NCI-H187 treated with DMSO at 0.1 percent for 48 hours (cell line): ENCODE measurements at regions not wholly inside any gene's neighbourhood (a gene's known extent, or its start where the extent isn't known, plus 50 kb on each side); places are given as distances from the start of the nearest gene placed in this dataset.
"Not testable (repeated sequence)": the region's sequence is repeated elsewhere in the genome, so short reads cannot be mapped to it uniquely, and the experiment has no call there.

Experiments
- DNase-seq: peaks from one replicate; lab custom pipeline; 2025; lab: John Stamatoyannopoulos, UW

GRCh38 chr11:37511425-37511933 is 913.4 kb upstream of the RAG2 start:
- DNase-seq = no peak

DNA sequence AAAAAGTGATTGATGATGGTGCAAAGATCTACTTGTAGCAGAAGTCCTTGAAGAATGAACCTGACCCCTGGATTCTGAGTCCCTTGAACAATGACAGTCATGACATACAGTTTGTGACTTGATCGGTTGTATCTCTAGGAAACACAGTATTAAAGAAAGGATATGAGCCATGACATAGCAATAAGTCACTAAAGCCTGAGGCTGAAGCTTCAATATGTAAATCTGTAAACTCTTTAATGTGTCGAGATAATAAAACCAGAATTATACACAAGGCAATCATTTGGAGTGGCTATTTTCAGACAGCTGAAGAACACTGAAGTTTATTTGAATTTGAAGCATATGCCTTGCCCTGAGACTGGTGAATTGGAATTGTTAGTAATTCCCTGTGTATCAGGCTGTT is 911.5 kb upstream of the RAG2 start:
- DNase-seq = no peak

DNA sequence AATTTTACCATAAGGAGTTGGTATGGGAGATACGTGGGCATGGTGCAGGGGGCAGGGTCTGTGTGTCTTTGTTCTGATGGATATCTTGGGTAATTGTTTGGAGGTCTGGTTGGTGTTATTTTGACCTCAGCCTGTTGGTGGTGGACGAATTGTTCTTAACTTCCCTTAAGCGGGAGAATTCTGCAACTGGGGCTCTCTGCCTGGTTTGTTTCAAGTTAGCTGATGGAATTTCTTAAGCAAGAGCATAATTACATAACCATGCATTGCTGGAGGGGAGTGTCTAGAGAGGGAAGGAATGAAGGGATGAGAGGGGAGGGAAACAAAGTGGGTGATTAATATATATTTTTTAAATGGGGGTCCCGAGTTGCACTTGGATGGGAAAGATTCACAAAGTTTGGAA is 908.5 kb upstream of the RAG2 start:
- no peak for DNase-seq

DNA sequence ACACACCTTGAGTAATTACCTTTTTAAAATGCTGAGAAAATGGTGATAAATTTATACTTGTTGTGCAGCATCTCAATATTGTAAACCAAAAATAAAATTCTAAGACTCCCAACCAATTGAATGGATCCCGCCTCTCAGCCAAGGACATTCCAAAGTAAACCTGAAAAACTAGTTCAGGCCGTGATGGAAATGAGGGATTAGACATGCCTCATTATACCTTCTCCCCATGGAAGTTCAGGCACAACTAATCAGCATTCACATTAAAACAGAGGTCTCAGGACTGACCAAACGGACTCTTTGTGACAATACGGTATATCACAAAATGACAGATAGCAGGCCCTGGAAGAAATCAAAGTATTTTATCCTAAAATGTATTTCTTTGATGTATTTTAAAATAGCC is 907.4 kb upstream of the RAG2 start:
- no peak for DNase-seq

DNA sequence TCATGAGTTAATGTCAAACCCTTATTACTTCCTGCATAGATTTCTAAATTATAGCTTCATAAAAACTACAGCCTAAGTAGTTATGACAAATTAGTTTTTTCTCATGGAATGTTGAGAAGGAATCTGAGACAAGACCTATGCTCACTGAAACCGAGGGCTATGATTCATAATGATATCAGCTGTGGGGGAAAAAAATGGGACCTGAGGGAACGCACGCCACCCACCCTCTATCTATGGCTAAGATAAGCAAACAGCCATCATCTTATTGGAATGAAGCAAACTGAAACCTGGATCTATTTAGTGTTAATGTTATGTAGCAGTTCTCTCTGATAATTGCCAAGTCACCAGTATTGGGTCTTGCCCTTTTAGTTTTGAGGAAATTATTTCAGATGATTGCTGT is 906.9 kb upstream of the RAG2 start:
- no peak for DNase-seq

DNA sequence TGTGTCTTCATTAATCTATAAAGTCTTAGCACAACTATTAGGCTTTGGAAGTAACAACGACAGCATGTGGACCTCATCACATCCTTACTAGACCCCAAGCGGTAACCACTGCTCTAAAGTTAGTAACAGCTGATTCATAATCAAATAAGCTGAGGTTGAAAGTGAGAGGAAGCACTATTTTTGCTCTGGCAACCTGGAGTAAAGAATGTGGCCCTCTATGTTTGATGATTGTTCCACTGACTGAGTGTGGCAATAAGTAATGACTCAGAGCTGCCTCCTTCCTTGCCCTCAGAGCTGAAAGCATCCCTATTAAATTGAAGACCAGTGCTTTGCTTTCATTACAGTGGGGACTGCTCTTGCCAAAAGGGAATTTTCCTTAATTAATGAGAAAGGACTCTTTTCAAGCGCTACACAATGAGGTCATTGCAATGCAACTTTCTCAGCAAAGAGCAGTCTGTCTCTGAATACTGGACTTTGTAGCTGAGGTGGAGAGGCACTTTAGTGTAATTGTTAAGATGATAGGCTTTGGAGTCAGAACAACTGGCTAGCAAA is 906.1 kb upstream of the RAG2 start:
- no peak for DNase-seq

DNA sequence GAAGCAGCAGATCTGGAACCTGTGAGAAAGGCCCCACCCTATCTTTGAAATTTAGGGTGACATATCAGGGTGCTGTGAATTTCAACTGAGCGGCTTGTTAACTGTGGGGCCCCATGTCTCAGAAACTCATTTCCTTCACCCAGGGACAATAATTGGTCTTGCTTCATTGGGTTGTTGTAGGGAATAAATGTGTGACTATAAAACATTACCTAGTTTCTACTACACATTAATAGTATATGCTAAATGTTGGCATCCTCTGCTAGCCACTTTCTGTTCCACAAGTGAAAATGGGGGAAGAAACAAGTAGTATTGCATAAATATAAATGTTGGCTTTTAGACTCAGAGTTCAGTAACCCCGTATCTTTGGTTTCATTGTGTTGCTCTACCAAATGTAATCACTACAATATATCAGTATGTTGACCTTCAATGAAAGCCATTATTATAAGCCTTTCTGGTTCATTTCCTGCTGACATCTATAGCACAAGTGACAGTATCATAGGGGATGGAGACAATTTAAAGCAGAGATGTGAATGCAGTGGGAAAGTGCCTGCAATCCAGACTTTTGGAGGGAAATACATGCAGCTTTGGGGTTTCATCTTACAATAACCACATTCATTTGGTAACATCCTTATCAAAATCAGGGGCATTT is 905.5 kb upstream of the RAG2 start:
- DNase-seq = no peak

DNA sequence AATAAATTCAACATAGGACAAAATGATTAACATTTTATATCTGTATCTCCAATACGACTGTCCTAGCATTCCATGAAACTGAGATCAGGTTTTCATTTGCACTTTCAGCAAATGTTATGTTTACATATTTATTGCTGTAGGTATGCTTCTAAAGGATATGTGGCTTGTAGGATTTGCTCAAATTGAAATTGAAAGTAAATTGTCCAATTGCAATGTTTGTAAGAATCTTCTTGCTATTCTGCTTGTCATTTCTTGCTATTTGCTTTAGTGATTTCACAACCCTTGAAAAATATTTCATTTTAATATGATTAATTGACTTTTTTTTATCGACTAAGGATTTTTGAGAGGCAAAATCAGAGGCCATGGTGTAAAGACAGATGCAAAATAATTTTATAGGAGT is 904.2 kb upstream of the RAG2 start:
- DNase-seq = no peak

GRCh38 chr11:37500425-37500824 is 902.4 kb upstream of the RAG2 start:
- no peak for DNase-seq

- no peak for DNase-seq
Measured at GRCh38 chr11:37497326-37497725, 899.3 kb upstream of the RAG2 start.

GRCh38 chr11:37496201-37496600 is 898.2 kb upstream of the RAG2 start:
- no peak for DNase-seq

GRCh38 chr11:37484298-37484697 is 886.3 kb upstream of the RAG2 start:
- DNase-seq = no peak

- DNase-seq = no peak
Measured at GRCh38 chr11:37483761-37484160, 885.7 kb upstream of the RAG2 start.

DNA sequence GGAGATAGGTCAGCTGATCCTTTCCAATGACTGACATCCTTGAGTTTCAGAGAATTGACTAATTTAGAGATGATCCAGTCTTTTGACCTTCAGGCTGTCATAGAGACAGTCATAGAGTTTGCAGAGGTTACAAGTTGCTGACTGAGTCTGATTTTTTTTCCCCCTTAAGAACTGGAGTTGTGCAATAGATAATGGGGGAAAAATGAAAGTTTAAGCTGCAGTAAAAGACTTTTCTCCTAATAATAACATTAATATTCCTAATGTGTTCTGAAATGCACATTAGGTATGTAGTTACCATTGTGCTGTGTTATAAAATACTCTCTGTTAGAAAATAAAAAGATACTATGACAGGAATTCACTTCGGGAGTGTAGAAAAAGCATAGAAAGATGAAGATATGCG is 876.9 kb upstream of the RAG2 start:
- no peak for DNase-seq

- DNase-seq = no peak
Measured at GRCh38 chr11:37468344-37468743, 870.3 kb upstream of the RAG2 start.

DNA sequence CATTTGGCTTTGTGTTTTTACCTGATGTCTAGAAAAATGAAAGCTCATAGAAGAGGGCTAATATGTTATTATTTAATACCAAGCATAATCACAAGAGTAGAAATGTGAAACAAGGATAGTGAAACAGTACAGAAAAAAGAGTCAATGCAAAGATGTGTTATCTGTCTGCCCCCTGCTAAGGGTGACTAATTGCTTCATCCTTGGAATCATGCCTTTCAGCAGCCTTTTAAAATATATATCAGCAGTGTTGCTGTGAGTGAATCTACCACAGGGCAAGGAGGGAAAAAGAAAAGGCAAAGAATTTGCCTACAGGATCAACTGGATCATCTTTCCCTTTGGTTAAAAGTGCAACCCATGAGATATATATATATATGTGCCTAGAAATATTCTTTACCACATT is 867.2 kb upstream of the RAG2 start:
- DNase-seq = no peak

- no peak for DNase-seq
Measured at GRCh38 chr11:37459456-37459855, 861.4 kb upstream of the RAG2 start.

GRCh38 chr11:37456746-37457145 is 858.7 kb upstream of the RAG2 start:
- no peak for DNase-seq

DNA sequence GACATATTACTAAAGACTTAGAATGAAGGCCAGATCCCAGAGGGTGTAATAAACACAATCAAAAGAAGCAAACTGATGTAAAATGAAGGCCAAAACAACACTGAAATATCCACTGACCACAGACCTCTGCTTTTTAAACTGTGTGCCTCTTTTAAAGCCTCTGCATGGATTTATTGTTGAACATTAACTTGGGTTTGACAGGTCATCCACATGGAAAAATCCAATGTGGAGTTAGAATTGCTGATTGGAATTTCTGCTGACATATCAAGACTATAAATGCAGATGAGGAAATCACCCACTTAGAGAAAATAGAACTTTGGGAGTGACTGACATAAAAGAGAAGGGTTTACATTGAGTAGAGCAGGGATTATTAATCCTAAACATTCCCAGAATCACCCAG is 853.9 kb upstream of the RAG2 start:
- DNase-seq = no peak

- no peak for DNase-seq
Measured at GRCh38 chr11:37450613-37451012, 852.6 kb upstream of the RAG2 start.

GRCh38 chr11:37449146-37449545 is 851.1 kb upstream of the RAG2 start:
- no peak for DNase-seq

DNA sequence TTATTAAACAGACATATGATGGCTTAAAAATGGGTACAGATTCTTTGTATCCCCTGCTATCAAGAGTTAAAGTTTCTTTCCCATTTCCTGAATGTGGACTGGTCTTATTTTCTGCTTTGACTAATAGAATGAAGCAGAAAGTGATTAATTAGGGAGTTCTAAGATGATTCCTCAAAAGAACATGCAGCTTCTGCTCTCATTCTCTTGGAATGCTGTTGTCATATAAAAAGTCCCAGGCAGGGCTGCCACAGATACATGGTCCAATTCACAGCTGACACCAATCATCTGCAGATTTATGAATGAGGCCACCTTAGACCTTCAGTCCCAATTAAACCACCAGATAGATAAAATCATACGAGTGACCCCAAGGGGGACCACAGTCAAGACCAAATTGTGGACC is 844.5 kb upstream of the RAG2 start:
- DNase-seq = no peak

DNA sequence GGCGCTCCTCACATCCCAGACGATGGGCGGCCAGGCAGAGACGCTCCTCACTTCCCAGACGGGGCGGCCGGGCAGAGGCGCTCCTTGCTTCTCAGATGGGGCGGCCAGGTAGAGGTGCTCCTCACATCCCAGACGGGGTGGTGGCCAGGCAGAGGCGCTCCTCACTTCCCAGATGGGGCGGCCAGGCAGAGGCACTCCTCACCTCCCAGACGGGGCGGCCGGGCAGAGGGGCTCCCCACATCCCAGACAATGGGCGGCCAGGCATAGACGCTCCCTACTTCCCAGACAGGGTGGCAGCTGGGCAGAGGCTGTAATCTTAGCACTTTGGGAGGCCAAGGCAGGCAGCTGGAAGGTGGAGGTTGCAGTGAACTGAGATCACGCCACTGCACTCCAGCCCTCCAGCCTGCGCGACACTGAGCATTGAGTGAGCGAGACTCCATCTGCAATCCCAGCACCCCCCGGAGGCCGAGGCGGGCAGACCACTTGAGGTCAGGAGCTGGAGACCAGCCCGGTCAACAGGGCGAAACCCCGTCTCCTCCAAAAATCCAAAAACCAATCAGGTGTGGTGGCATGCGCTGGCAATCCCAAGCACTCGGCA is 833.7 kb upstream of the RAG2 start:
- DNase-seq = not testable (repeated sequence)
